Mammary epithelial cell (primary cell): ENCODE measurements at regions not wholly inside any gene's neighbourhood (a gene's known extent, or its start where the extent isn't known, plus 50 kb on each side); places are given as distances from the start of the nearest gene placed in this dataset.

Source experiments
- EZH2 ChIP-seq: IDR thresholded peaks from 2 replicates; pipeline ENCODE4 v1.6.1; 2012; ENCODE audit warnings: low read length, inconsistent platforms, borderline replicate concordance
- TF ChIP-seq, protein P1 (sequence below), 2 donors: IDR thresholded peaks in 1 of 2; conservative IDR thresholded peaks in 1 of 2; 2 replicates each; pipeline ENCODE4 v1.5.1; 2011 to 2012; ENCODE audit warnings: inconsistent platforms in 2 of 2, low read length in 2 of 2, mild to moderate bottlenecking in 2 of 2, control low read depth in 1 of 2, low read depth in 1 of 2; ENCODE audit not compliant: insufficient read depth in 1 of 2; ENCODE audit errors: extremely low read depth in 1 of 2

- TF ChIP-seq, protein P1, sequence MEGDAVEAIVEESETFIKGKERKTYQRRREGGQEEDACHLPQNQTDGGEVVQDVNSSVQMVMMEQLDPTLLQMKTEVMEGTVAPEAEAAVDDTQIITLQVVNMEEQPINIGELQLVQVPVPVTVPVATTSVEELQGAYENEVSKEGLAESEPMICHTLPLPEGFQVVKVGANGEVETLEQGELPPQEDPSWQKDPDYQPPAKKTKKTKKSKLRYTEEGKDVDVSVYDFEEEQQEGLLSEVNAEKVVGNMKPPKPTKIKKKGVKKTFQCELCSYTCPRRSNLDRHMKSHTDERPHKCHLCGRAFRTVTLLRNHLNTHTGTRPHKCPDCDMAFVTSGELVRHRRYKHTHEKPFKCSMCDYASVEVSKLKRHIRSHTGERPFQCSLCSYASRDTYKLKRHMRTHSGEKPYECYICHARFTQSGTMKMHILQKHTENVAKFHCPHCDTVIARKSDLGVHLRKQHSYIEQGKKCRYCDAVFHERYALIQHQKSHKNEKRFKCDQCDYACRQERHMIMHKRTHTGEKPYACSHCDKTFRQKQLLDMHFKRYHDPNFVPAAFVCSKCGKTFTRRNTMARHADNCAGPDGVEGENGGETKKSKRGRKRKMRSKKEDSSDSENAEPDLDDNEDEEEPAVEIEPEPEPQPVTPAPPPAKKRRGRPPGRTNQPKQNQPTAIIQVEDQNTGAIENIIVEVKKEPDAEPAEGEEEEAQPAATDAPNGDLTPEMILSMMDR (conservative IDR thresholded peaks at IDR 0.05 in 1 of 2, IDR thresholded peaks at IDR 0.05 in 1 of 2; ENCODE audit: extremely low read depth in 1 of 2, insufficient read depth in 1 of 2, low read depth in 1 of 2, low read length in 2 of 2): no peak
- TF ChIP-seq EZH2: no peak
Observed at GRCh38 chr20:21014528-21014927, 91.6 kb downstream of the LINC00237 start.
